BE2C (cell line): ENCODE measurements at regions not wholly inside any gene's neighbourhood (a gene's known extent, or its start where the extent isn't known, plus 50 kb on each side); places are given as distances from the start of the nearest gene placed in this dataset.
A peak's percentile ranks its signal among the peaks of the same experiment; 100 is the strongest.

Experiments
- DNase-seq: peaks from one replicate; pipeline ENCODE4 v3.0.0-alpha.2; 2020
- H3K27me3 ChIP-seq: fragments of 250-450 bp; sonication (Bioruptor Pico); 2 replicates; pipeline ENCODE4 v1.5.1; 2020; ENCODE audit warnings: mild to moderate bottlenecking
- H3K36me3 ChIP-seq: fragments of 250-450 bp; sonication (Bioruptor Pico); 2 replicates; pipeline ENCODE4 v1.5.1; 2020; ENCODE audit warnings: mild to moderate bottlenecking
- H3K4me1 ChIP-seq: fragments of 250-450 bp; sonication (Bioruptor Pico); 2 replicates; pipeline ENCODE4 v1.5.1; 2020
- H3K4me3 ChIP-seq: 2 replicates; pipeline ENCODE4 v1.5.1; 2011; ENCODE audit warnings: low read depth, low read length
- H3K9me3 ChIP-seq: fragments of 250-450 bp; sonication (Bioruptor Pico); 2 replicates; pipeline ENCODE4 v1.5.1; 2020
- CTCF ChIP-seq: IDR thresholded peaks from 2 replicates; pipeline ENCODE4 v1.5.1; 2012; ENCODE audit warnings: mild to moderate bottlenecking, low read depth, low read length

GRCh38 chr3:107235928-107236315 lies 141.3 kb upstream of the CCDC54 start:
- Histone ChIP-seq H3K9me3 (no peaks in the 10 kb centered on the region), H3K4me1 (peaks cover 3% of the 10 kb centered on the region; the same call in 1 of the 2 replicates), H3K36me3 (no peaks in the 10 kb centered on the region), H3K27me3 (no peaks in the 10 kb centered on the region), H3K4me3 (peak overlapping the region; percentile 57)
- TF ChIP-seq CTCF = peak; percentile 85
- DNase-seq = peak; percentile 49

- H3K4me3 ChIP-seq = no peak overlapping the region
- DNase-seq = no peak
- H3K27me3 ChIP-seq = no peaks in the 10 kb centered on the region
- no peaks in the 10 kb centered on the region for H3K36me3 ChIP-seq
- TF ChIP-seq CTCF = no peak
- peaks cover 3% of the 10 kb centered on the region; the same call in 1 of the 2 replicates for H3K4me1 ChIP-seq
- no peaks in the 10 kb centered on the region for H3K9me3 ChIP-seq
Measured at GRCh38 chr3:107236655-107237337, 140.4 kb upstream of the CCDC54 start.

GRCh38 chr3:107238787-107239186 lies 138.5 kb upstream of the CCDC54 start:
- no peaks in the 10 kb centered on the region for H3K36me3 ChIP-seq
- no peak for TF ChIP-seq CTCF
- H3K9me3 ChIP-seq = no peaks in the 10 kb centered on the region
- no peak for DNase-seq
- no peak overlapping the region for H3K4me3 ChIP-seq
- H3K4me1 ChIP-seq = peaks cover 3% of the 10 kb centered on the region; the same call in 1 of the 2 replicates
- H3K27me3 ChIP-seq = no peaks in the 10 kb centered on the region

GRCh38 chr3:107239703-107240102 lies 137.5 kb upstream of the CCDC54 start:
- no peak for TF ChIP-seq CTCF
- H3K4me1 ChIP-seq = peaks cover 3% of the 10 kb centered on the region; the same call in 1 of the 2 replicates
- H3K4me3 ChIP-seq = peak overlapping the region; percentile 95
- H3K9me3 ChIP-seq = no peaks in the 10 kb centered on the region
- H3K27me3 ChIP-seq = no peaks in the 10 kb centered on the region
- DNase-seq = no peak
- no peaks in the 10 kb centered on the region for H3K36me3 ChIP-seq

- Histone ChIP-seq H3K9me3 (no peaks in the 10 kb centered on the region), H3K4me1 (peaks cover 3% of the 10 kb centered on the region; the same call in 1 of the 2 replicates), H3K36me3 (no peaks in the 10 kb centered on the region), H3K4me3 (peak overlapping the region; percentile 95), H3K27me3 (no peaks in the 10 kb centered on the region)
- DNase-seq = peak; percentile 82
- TF ChIP-seq CTCF = no peak
Measured at GRCh38 chr3:107240183-107241091, 136.8 kb upstream of the CCDC54 start.
